ENCODE measurements at regions not wholly inside any gene's neighbourhood (a gene's known extent, or its start where the extent isn't known, plus 50 kb on each side); places are given as distances from the start of the nearest gene placed in this dataset.

GRCh38 chr13:22227895-22228294 lies 557.0 kb downstream of the FGF9 start:
- Histone ChIP-seq H3K27me3 (ENCODE audit: control insufficient read depth, insufficient read depth, low read length, poor library complexity, severe bottlenecking) (no peaks in the 10 kb centered on the region), H3K9me3 (ENCODE audit: control insufficient read depth, low read length) (no peaks in the 10 kb centered on the region), H3K4me1 (ENCODE audit: control insufficient read depth, insufficient read depth, low read length) (no peaks in the 10 kb centered on the region), H3K4me3 (ENCODE audit: low read length) (no peak overlapping the region), H3K36me3 (ENCODE audit: control insufficient read depth, insufficient read depth, low read length) (no peaks in the 10 kb centered on the region), H3K9ac (ENCODE audit: extremely low read depth, low read length, poor library complexity, severe bottlenecking) (no peak overlapping the region), H3K27ac (ENCODE audit: low read depth, low read length) (no peak overlapping the region)
- no peak for DNase-seq
- no peak overlapping the region for H3K27ac Mint-ChIP-seq
- H3K36me3 Mint-ChIP-seq (ENCODE audit: low read depth), result no peaks in the 10 kb centered on the region
- no peaks in the 10 kb centered on the region for H3K9me3 Mint-ChIP-seq
- H3K27me3 Mint-ChIP-seq (ENCODE audit: insufficient read depth), result no peaks in the 10 kb centered on the region
- no peak overlapping the region for H3K4me3 Mint-ChIP-seq
- 98 to 100% methylated on average over 1 to 2 of the region's 2 CpGs for WGBS, 2 experiments (ENCODE audit: insufficient coverage in 1 of 2, insufficient read length in 1 of 2)
- peaks cover 4% of the 10 kb centered on the region for H3K4me1 Mint-ChIP-seq
- TF ChIP-seq CTCF (conservative IDR thresholded peaks at IDR 0.05), result no peak

- no peak overlapping the region for H3K4me3 Mint-ChIP-seq
- peaks cover 3% of the 10 kb centered on the region for H3K4me1 Mint-ChIP-seq
- H3K27ac Mint-ChIP-seq, result no peak overlapping the region
- no peaks in the 10 kb centered on the region for H3K9me3 Mint-ChIP-seq
- DNase-seq, result no peak
- Histone ChIP-seq H3K9ac (ENCODE audit: extremely low read depth, low read length, poor library complexity, severe bottlenecking) (no peak overlapping the region), H3K4me3 (ENCODE audit: low read length) (no peak overlapping the region), H3K36me3 (ENCODE audit: control insufficient read depth, insufficient read depth, low read length) (no peaks in the 10 kb centered on the region), H3K27ac (ENCODE audit: low read depth, low read length) (no peak overlapping the region), H3K27me3 (ENCODE audit: control insufficient read depth, insufficient read depth, low read length, poor library complexity, severe bottlenecking) (no peaks in the 10 kb centered on the region), H3K4me1 (ENCODE audit: control insufficient read depth, insufficient read depth, low read length) (no peaks in the 10 kb centered on the region), H3K9me3 (ENCODE audit: control insufficient read depth, low read length) (no peaks in the 10 kb centered on the region)
- TF ChIP-seq CTCF (conservative IDR thresholded peaks at IDR 0.05), result no peak
- no peaks in the 10 kb centered on the region for H3K36me3 Mint-ChIP-seq (ENCODE audit: low read depth)
- H3K27me3 Mint-ChIP-seq (ENCODE audit: insufficient read depth), result no peaks in the 10 kb centered on the region
- WGBS, 2 experiments (ENCODE audit: insufficient coverage in 1 of 2, insufficient read length in 1 of 2), result 88 to 92% methylated on average over 4 to 5 of the region's 5 CpGs
Measured at GRCh38 chr13:22229916-22230315, 559.0 kb downstream of the FGF9 start.

GRCh38 chr13:22232186-22232585 lies 561.3 kb downstream of the FGF9 start:
- Histone ChIP-seq H3K9ac (ENCODE audit: extremely low read depth, low read length, poor library complexity, severe bottlenecking) (no peak overlapping the region), H3K36me3 (ENCODE audit: control insufficient read depth, insufficient read depth, low read length) (no peaks in the 10 kb centered on the region), H3K27ac (ENCODE audit: low read depth, low read length) (no peak overlapping the region), H3K4me1 (ENCODE audit: control insufficient read depth, insufficient read depth, low read length) (peaks cover 10% of the 10 kb centered on the region), H3K27me3 (ENCODE audit: control insufficient read depth, insufficient read depth, low read length, poor library complexity, severe bottlenecking) (no peaks in the 10 kb centered on the region), H3K9me3 (ENCODE audit: control insufficient read depth, low read length) (no peaks in the 10 kb centered on the region), H3K4me3 (ENCODE audit: low read length) (no peak overlapping the region)
- DNase-seq, result no peak
- no peaks in the 10 kb centered on the region for H3K36me3 Mint-ChIP-seq (ENCODE audit: low read depth)
- no peak overlapping the region for H3K4me3 Mint-ChIP-seq
- H3K27me3 Mint-ChIP-seq (ENCODE audit: insufficient read depth), result no peaks in the 10 kb centered on the region
- no peak overlapping the region for H3K27ac Mint-ChIP-seq
- 89 to 94% methylated on average over 3 of the region's 3 CpGs for WGBS, 2 experiments (ENCODE audit: insufficient coverage in 1 of 2, insufficient read length in 1 of 2)
- no peaks in the 10 kb centered on the region for H3K9me3 Mint-ChIP-seq
- H3K4me1 Mint-ChIP-seq, result peaks cover 22% of the 10 kb centered on the region
- no peak for TF ChIP-seq CTCF (conservative IDR thresholded peaks at IDR 0.05)
